RWPE2 (cell line): ENCODE measurements at regions not wholly inside any gene's neighbourhood (a gene's known extent, or its start where the extent isn't known, plus 50 kb on each side); places are given as distances from the start of the nearest gene placed in this dataset.

Experiments used
- ATAC-seq: fragments of 200-7000 bp; cut with Tn5 transposase; 3 replicates; pipeline ENCODE4 v1.9.1; 2021; ENCODE audit warnings: low read depth
- DNase-seq: peaks from one replicate; pipeline ENCODE4 v3.0.0-alpha.2; 2020; ENCODE audit warnings: low spot score
- H3K27ac ChIP-seq: fragments of 450-650 bp; 2 replicates; pipeline ENCODE4 v1.5.1; 2017; ENCODE audit warnings: mild to moderate bottlenecking; ENCODE audit not compliant: poor library complexity, severe bottlenecking
- H3K27me3 ChIP-seq: fragments of 250-450 bp; sonication (Bioruptor Pico); 2 replicates; pipeline ENCODE4 v1.5.1; 2021; ENCODE audit warnings: mild to moderate bottlenecking, moderate library complexity; ENCODE audit not compliant: insufficient read depth, poor library complexity, severe bottlenecking
- H3K36me3 ChIP-seq: fragments of 250-450 bp; sonication (Bioruptor Pico); 2 replicates; pipeline ENCODE4 v1.5.1; 2020; ENCODE audit warnings: low read depth, mild to moderate bottlenecking, moderate library complexity
- H3K4me1 ChIP-seq: fragments of 250-450 bp; sonication (Bioruptor Pico); 2 replicates; pipeline ENCODE4 v1.5.1; 2021; ENCODE audit warnings: mild to moderate bottlenecking, moderate library complexity; ENCODE audit not compliant: insufficient read depth, poor library complexity, severe bottlenecking
- H3K4me3 ChIP-seq: fragments of 250-450 bp; sonication (Bioruptor Pico); 2 replicates; pipeline ENCODE4 v1.5.1; 2021; ENCODE audit warnings: mild to moderate bottlenecking, moderate library complexity; ENCODE audit not compliant: severe bottlenecking
- H3K9me3 ChIP-seq: fragments of 250-450 bp; sonication (Bioruptor Pico); 2 replicates; pipeline ENCODE4 v1.5.1; 2021; ENCODE audit warnings: mild to moderate bottlenecking, moderate library complexity; ENCODE audit not compliant: severe bottlenecking
- CTCF ChIP-seq: fragments of 450-650 bp; IDR thresholded peaks from one replicate; pipeline ENCODE4 v1.5.1; 2017; ENCODE audit warnings: mild to moderate bottlenecking, moderate library complexity; ENCODE audit not compliant: poor library complexity, severe bottlenecking

GRCh38 chr7:81180573-81180972 is 261.7 kb upstream of the SEMA3C start:
- no peaks in the 10 kb centered on the region for H3K9me3 ChIP-seq
- no peaks in the 10 kb centered on the region for H3K36me3 ChIP-seq
- H3K27me3 ChIP-seq: no peaks in the 10 kb centered on the region
- H3K4me3 ChIP-seq: no peak overlapping the region
- H3K27ac ChIP-seq: no peak overlapping the region
- no peak for TF ChIP-seq CTCF
- H3K4me1 ChIP-seq: no peaks in the 10 kb centered on the region
- DNase-seq (no peak), ATAC-seq (no peak)

- no peak for TF ChIP-seq CTCF
- no peak overlapping the region for H3K4me3 ChIP-seq
- H3K4me1 ChIP-seq: peaks cover 13% of the 10 kb centered on the region
- no peaks in the 10 kb centered on the region for H3K27me3 ChIP-seq
- ATAC-seq (no peak), DNase-seq (no peak)
- H3K27ac ChIP-seq: no peak overlapping the region
- H3K9me3 ChIP-seq: no peaks in the 10 kb centered on the region
- H3K36me3 ChIP-seq: no peaks in the 10 kb centered on the region
These were observed 256.6 kb upstream of the SEMA3C start for GRCh38 chr7:81175275-81175940.

GRCh38 chr7:81173766-81174281 is 255.0 kb upstream of the SEMA3C start:
- no peaks in the 10 kb centered on the region for H3K36me3 ChIP-seq
- DNase-seq (no peak), ATAC-seq (peak; percentile 88)
- peak overlapping the region; percentile 57 for H3K27ac ChIP-seq
- H3K4me3 ChIP-seq: no peak overlapping the region
- no peaks in the 10 kb centered on the region for H3K9me3 ChIP-seq
- H3K4me1 ChIP-seq: peaks cover 17% of the 10 kb centered on the region
- TF ChIP-seq CTCF: no peak
- no peaks in the 10 kb centered on the region for H3K27me3 ChIP-seq

GRCh38 chr7:81170291-81170690 is 251.4 kb upstream of the SEMA3C start:
- Histone ChIP-seq H3K27ac (no peak overlapping the region), H3K4me3 (no peak overlapping the region), H3K27me3 (no peaks in the 10 kb centered on the region), H3K36me3 (no peaks in the 10 kb centered on the region), H3K4me1 (peaks cover 17% of the 10 kb centered on the region), H3K9me3 (no peaks in the 10 kb centered on the region)
- DNase-seq (no peak), ATAC-seq (no peak)
- TF ChIP-seq CTCF: no peak

- ATAC-seq (no peak; the same call in 2 of the 3 replicates), DNase-seq (no peak)
- TF ChIP-seq CTCF: no peak
- Histone ChIP-seq H3K4me3 (no peak overlapping the region), H3K27me3 (no peaks in the 10 kb centered on the region), H3K4me1 (peaks cover 4% of the 10 kb centered on the region), H3K36me3 (no peaks in the 10 kb centered on the region), H3K27ac (no peak overlapping the region), H3K9me3 (no peaks in the 10 kb centered on the region)
These were observed 249.1 kb upstream of the SEMA3C start for GRCh38 chr7:81167934-81168333.
